Effector CD8-positive, alpha-beta T cell (primary cell): ENCODE measurements at regions not wholly inside any gene's neighbourhood (a gene's known extent, or its start where the extent isn't known, plus 50 kb on each side); places are given as distances from the start of the nearest gene placed in this dataset.

ENCODE experiments used
- DNase-seq: peaks from one replicate; lab custom pipeline; 2025; lab: John Stamatoyannopoulos, UW

DNA sequence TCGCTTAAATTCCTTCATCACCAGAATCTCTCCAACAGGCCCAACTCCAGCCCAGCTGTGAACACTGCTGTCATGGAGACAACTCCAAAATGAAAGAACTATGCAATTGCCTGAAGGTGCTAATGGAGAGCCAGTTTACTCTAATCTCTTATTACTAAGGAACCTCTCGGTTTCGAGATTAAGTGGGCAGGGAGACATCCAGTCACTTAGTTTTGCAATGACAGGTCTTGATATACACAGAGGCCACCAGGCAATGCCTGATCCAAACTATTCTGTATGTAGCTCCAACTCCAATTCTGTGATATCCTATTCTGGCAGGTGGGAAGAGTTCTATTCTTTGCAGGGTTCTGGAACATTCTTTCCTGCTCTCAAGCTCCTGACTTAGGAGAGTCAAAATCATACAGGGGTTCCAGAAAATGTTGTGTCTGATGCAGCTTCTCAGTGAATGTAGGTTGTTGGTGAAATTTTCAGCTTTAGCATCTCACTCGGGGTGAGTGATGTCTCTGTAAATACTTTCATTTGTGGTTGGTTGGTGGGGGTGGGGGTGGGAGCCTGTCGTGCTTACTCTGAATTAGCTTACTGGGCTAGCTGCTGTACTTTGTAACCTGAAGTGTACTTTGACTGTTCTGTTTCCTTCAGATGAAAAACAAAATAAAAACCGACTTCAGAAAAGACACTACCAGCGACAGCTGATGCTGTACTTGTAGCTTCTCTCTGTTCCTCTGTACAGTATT is 170.9 kb downstream of the PALM2AKAP2 start:
- DNase-seq = no peak

DNA sequence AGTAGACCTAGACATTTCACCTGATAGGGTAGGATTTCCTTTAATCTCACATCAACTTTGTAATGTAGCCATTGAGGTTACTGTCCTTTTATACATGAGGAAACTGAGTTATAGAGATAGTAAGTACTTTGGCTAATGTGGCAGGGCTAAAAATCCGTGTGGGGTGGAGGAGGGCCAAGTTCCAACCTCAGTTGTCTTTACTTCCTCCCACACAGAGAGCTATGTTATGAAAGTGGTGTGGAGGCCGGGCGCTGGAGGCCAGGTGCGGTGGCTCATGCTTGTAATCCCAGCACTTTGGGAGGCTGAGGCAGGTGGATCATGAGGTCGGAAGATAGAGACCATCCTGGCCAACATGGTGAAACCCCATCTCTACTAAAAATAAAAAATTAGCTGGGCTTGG is 173.3 kb downstream of the PALM2AKAP2 start:
- DNase-seq = no peak

GRCh38 chr9:109953813-109954497 is 174.0 kb downstream of the PALM2AKAP2 start:
- no peak for DNase-seq

- no peak for DNase-seq
Measured at GRCh38 chr9:109956717-109957440, 176.9 kb downstream of the PALM2AKAP2 start.

- no peak for DNase-seq
Measured at GRCh38 chr9:109959679-109960078, 179.7 kb downstream of the PALM2AKAP2 start.

DNA sequence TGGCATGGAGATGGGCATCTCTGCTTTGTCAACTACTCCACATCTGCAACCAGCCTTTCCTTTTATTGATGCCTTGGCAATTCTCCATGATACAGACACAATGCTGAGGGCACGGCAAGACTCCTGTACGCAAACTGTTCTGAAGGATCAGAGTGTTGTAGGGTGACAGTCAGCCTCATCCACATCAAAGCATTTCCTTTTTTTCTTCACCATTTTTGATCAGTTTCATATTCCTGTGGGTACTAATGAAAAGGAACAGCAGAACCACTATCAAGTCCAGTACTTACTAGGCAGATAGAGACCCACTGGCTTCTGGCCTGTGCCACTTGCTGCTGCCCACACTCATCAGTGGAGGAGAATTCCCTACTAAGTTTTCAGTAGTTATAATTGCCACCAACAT is 181.6 kb downstream of the PALM2AKAP2 start:
- DNase-seq = no peak

DNA sequence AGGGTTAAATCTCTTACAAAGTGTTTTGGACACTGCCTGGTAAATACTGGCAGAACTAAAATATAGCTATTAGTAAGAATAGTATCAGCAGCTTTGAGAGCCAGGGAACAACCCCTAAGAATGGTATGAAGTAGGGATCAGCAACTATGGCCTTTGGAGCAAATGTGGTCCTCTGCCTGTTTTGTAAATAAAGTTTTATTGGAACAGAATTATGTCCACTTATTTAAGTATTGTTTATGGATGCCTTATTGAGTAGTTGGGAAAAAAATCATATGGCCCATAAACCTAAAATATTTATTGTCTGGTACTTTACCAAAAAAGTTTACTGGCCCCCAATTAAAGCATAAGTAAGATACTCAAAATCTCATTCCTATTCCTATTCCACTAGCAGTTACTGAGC is 182.2 kb downstream of the PALM2AKAP2 start:
- DNase-seq = no peak

DNA sequence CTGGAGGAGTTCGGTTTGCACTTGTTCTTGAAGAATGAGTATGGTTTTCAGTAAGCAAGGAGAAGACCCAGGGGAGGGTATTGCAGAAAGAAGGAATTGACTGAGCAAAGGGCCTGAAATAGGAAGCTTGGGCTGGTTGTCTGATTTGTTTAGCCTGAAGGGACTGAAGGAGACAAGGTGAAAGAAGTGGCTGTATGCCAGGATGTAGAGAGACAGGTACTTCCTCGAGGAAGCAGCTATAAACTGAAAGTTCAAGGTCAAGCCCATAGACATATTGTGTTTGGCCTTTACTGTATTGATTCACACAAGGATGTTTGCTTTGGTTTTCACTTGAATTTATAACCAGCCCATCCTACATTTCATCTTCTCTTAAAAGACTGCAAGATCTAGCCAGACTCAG is 183.1 kb downstream of the PALM2AKAP2 start:
- no peak for DNase-seq

DNA sequence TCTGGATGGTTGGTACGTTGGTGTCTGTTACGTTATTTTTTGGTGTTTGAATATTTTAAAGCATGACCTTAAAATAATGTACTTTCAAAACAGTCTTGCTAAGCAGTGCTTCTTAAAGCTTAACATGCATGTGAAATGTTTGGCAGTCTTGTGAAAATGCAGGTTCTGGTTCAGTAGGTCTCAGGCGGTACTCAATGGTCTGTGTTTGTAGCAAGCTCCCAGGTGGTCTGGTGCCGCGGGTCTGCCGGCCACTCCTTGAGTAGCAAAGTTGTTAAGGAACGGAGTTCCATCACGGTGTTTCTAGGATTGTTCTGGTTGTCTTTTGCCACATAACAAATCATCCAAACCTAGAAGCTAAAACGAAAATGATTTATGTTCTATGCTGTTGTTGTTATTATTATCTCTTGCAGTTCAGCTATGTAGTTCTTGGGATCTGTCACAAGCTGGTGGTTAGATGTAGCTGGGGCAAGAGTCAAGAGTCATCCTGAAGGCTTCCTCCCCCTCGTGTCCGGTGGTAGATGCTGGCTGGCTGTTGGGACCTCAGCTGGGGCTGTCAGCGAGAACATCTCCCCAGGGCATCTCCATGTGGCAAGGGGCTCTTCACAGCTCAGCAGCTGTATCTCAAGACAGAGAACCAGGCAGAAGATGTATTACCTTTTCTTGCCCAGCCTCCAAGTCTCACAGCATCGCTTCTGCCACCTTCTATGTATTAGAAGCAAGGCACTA is 186.8 kb downstream of the PALM2AKAP2 start:
- no peak for DNase-seq

DNA sequence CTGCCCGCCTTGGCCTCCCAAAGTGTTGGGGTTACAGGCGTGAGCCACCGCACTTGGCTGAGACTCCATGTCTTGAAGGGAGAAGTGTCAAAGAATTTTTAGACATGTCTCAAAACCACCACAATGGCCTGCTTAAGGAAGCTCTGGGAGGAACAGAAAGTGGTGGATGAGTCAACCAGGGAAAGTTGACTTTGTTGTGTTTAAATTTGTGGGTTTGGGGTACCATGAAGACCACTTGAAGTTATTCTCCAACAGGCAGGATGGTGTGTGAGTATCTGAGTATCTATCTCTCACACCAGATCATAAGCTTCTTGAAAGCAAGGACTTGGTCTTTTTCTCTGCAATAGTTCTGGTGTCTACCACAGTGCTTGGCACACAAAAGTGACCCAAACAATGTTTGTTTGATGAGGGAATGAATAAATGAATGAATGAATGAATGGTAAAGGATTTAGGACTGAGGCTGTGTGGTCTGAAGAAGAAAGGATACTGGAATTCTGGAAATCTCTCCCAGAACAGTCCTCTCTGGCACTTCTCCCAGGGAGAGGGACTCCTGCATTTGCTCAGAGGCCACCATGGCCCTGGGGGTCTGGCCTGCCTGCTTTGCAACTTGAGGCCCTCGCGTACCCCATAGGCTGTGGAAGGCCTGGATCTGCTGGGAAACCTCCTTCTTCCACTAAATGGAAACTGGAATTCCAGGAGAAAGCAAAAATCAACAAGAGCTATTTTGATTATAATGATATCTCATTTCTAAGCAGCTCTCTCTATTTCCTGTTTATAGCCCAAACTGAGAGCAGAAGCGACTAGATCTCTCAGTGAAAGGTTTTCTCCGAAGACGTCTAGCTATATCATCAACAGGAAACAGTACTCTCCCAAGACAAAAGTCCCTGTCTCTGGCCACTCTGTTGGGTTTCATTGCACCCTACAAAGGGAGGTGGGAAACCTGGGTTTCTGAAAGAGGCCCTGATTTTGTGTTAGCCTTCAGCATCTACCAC is 187.9 kb downstream of the PALM2AKAP2 start:
- DNase-seq = no peak

DNA sequence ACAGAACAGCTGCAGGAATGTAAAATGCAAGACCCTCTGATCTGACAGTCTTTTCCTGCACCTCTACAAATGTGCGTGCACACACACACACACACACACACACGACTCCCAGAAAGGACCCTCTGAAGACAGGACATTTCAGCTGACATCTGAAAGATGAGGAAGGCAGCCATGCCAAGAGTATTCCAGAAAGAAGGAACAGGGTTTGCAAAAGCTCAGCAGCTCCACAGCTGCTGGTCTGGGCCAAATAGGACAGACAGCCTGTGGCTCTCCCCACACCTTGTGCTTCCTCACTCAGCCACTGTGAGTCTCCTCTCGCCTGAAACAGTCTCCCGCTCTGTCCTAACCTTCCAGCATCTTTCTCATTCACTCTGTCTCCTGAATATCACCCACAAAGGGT is 189.0 kb downstream of the PALM2AKAP2 start:
- no peak for DNase-seq

DNA sequence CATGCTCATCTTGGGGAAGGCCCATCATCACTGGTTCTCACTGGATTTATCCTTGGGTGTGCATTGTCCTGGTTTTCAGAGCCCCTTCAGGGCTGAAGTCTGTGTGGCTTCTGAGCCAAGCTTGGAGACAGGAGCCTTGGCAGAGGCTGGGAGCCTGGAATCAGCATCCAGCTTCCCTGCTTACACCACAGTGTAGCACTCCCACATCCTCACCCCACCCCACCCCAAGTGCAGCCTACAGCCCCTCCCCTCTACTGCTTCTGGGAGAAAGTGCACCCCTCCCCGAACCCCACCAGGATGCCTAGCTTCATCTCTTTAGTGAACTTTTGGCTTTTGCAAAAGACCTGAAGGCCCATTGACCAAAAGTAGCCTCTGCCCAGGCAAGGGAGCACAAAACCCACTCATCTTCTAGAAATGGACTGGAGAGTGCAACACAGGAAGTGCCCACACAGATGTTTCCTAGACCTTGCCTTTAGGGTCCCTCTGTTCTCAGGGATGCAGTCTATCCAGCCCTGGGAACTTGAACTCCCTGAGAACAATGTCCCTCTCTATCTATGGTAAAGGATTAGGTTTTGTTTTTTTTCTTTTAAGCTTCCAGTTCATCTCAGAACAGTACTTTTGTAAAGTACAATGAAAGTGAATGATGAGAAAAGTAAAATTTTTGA is 189.7 kb downstream of the PALM2AKAP2 start:
- DNase-seq = no peak

- DNase-seq = no peak
Measured at GRCh38 chr9:109971226-109971625, 191.2 kb downstream of the PALM2AKAP2 start.

GRCh38 chr9:109972026-109972882 is 192.3 kb downstream of the PALM2AKAP2 start:
- no peak for DNase-seq

DNA sequence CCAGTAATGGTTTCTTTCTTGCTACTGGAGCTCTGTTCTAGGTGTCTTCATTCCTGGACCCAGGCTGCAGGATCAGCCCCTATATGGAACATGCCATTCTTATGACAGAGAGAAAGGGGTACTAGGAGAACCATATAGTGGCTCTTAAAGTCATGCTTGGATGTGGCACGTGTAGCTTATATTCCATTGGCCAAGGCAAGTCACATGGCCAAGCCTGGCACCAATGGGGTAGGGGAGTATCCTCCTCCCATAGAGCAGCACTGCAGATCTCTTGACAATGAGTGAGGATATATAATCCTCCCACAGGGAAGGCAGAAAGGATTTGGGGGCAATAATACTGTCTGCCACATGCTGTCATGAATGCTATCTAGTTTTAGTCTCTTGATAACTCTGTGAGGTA is 193.3 kb downstream of the PALM2AKAP2 start:
- DNase-seq = no peak

GRCh38 chr9:109974143-109974917 is 194.3 kb downstream of the PALM2AKAP2 start:
- no peak for DNase-seq

GRCh38 chr9:109974918-109975276 is 194.9 kb downstream of the PALM2AKAP2 start:
- DNase-seq = no peak

GRCh38 chr9:109975574-109976295 is 195.7 kb downstream of the PALM2AKAP2 start:
- no peak for DNase-seq
